ENCODE measurements at regions not wholly inside any gene's neighbourhood (a gene's known extent, or its start where the extent isn't known, plus 50 kb on each side); places are given as distances from the start of the nearest gene placed in this dataset.

DNA sequence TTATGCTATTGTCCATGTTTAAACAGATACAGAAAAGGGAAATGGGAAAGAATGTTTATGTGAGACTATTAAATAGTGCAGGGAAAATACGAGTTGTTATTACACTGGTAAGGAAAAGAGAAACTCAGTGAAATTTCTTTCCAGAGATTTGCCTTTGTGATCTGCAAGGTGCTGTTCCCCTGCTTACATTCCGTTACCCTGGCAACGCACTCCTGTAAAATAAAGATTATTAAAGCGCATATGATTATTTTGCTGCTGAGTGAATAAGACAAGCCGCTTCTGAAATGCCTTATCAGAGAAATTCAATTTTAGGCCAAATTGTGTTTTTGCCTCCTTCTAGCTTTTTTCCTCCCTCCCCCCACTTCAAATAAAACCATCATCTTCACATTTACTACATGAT, 328.6 kb upstream of the PMFBP1 start:
- no peak for ATAC-seq
- Histone ChIP-seq H3K4me1 (ENCODE audit: low read depth) (no peaks in the 10 kb centered on the region), H3K4me3 (no peak overlapping the region), H3K9me3 (no peaks in the 10 kb centered on the region), H3K36me3 (ENCODE audit: low read depth) (no peaks in the 10 kb centered on the region)
- TF ChIP-seq, protein P1, sequence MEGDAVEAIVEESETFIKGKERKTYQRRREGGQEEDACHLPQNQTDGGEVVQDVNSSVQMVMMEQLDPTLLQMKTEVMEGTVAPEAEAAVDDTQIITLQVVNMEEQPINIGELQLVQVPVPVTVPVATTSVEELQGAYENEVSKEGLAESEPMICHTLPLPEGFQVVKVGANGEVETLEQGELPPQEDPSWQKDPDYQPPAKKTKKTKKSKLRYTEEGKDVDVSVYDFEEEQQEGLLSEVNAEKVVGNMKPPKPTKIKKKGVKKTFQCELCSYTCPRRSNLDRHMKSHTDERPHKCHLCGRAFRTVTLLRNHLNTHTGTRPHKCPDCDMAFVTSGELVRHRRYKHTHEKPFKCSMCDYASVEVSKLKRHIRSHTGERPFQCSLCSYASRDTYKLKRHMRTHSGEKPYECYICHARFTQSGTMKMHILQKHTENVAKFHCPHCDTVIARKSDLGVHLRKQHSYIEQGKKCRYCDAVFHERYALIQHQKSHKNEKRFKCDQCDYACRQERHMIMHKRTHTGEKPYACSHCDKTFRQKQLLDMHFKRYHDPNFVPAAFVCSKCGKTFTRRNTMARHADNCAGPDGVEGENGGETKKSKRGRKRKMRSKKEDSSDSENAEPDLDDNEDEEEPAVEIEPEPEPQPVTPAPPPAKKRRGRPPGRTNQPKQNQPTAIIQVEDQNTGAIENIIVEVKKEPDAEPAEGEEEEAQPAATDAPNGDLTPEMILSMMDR (IDR thresholded peaks at IDR 0.05) = no peak
- intact Hi-C loops (cut with DNase I, micrococcal nuclease) = no loop called here
- no peak for DNase-seq

DNA sequence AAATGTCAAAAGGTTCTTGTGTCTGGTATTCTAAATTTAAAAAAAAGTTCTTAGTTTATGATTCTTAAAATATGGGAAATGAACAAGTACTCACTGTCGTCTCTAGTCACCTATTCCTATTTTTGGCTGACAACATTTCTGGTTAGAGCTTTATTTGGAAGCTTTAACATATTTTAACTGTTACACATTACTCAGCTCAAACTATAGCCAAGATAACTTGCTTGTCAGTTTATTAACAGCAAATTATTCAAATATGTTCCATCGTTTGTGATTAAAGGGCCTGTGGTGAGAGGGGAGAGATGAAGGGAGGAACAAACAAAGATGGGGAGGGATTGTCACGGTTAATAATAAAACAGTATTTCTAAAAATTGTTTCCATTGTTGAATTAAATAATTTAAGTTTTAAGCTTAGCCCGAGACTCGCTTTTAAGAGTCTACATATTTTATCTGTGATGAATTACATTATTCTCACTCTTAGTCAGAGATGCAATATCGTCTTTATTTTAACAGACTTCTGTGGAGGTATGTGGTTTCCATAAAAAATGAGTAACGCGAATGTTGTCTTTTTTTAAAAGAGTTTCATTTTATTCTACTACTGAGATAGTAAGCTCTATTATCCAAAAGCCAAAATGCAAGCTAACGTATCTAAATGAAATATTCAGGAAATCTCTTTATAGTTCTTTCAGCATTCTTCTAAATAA, 321.9 kb upstream of the PMFBP1 start:
- intact Hi-C loops (cut with DNase I, micrococcal nuclease) = no loop called here
- ATAC-seq = no peak
- TF ChIP-seq, protein P1 (IDR thresholded peaks at IDR 0.05) = no peak

DNA sequence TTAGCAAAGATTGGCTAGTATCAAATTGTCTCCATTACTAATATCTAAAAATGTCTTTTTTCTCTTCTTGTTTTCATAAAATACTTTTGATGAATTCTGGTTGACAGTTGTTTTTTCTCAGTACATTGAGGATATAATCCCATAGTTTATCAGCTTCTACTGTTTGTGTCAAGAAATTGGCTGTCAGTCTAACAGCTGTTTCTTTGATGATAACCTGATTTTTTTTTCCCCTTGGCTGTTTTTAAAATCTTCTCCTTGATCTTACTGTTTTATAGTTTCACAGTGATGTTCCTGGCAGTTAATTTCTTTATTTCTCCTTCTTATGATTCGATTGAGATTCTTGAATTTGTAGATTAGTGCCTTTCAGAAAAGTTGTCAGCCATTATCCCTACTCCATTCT, 315.3 kb upstream of the PMFBP1 start:
- no peaks in the 10 kb centered on the region for H3K36me3 ChIP-seq (ENCODE audit: low read depth)
- ATAC-seq (no peak), DNase-seq (no peak)
- no peaks in the 10 kb centered on the region for H3K9me3 ChIP-seq
- no peak overlapping the region for H3K4me3 ChIP-seq
- TF ChIP-seq, protein P1 (IDR thresholded peaks at IDR 0.05) = no peak
- intact Hi-C loops (cut with DNase I, micrococcal nuclease) = no loop called here
- no peaks in the 10 kb centered on the region for H3K4me1 ChIP-seq (ENCODE audit: low read depth)

More for the DNA sequence above, 321.9 kb upstream of the PMFBP1 start:
- Histone ChIP-seq H3K9me3 (no peaks in the 10 kb centered on the region), H3K36me3 (ENCODE audit: low read depth) (no peaks in the 10 kb centered on the region), H3K4me3 (no peak overlapping the region), H3K4me1 (ENCODE audit: low read depth) (no peaks in the 10 kb centered on the region)
- DNase-seq = no peak

DNA sequence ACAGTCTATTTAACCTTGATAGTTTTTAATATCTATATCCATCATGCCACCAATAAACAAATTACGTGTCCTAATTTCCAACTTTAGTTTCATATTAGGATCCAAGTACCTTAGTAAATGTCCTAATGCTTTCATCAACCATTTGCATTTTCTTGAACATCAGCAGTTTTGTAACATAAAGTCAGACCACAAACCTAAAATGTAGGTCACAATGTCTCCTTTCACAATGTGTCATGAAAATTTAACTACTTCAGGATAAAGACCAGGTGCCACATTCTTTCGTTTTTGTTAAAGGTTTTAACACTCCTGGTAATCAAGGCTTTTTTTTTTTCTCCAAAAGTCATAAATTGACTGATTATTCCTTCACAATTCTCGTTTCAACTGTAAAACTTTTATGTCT, 310.7 kb upstream of the PMFBP1 start:
- H3K36me3 ChIP-seq (ENCODE audit: low read depth) = no peaks in the 10 kb centered on the region
- ATAC-seq = no peak
- no peaks in the 10 kb centered on the region for H3K4me1 ChIP-seq (ENCODE audit: low read depth)
- TF ChIP-seq, protein P1 (IDR thresholded peaks at IDR 0.05) = no peak
- DNase-seq = no peak
- H3K9me3 ChIP-seq = no peaks in the 10 kb centered on the region
- intact Hi-C loops (cut with DNase I, micrococcal nuclease) = no loop called here
- H3K4me3 ChIP-seq = no peak overlapping the region

DNA sequence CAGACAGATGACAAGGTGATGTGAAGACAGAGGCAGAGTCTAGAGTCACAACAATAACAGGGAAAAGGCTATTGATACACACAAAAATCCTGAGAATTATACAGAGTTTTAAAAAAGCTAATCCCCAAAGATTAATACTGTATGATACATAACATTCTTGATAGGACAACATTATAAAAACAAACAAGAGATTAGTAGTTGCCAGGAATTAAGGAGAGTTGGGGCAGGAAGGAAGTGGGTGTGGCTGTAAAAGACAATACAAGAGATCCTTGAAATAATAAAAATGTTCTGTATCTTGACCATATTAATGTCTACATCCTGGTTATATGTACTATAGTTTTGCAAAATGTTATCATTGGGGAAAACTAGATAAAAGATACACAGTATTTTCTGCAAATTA, 309.5 kb upstream of the PMFBP1 start:
- Histone ChIP-seq H3K4me3 (no peak overlapping the region), H3K9me3 (no peaks in the 10 kb centered on the region), H3K4me1 (ENCODE audit: low read depth) (no peaks in the 10 kb centered on the region), H3K36me3 (ENCODE audit: low read depth) (no peaks in the 10 kb centered on the region)
- DNase-seq = no peak
- intact Hi-C loops (cut with DNase I, micrococcal nuclease) = no loop called here
- TF ChIP-seq, protein P1 (IDR thresholded peaks at IDR 0.05) = no peak
- ATAC-seq = no peak

DNA sequence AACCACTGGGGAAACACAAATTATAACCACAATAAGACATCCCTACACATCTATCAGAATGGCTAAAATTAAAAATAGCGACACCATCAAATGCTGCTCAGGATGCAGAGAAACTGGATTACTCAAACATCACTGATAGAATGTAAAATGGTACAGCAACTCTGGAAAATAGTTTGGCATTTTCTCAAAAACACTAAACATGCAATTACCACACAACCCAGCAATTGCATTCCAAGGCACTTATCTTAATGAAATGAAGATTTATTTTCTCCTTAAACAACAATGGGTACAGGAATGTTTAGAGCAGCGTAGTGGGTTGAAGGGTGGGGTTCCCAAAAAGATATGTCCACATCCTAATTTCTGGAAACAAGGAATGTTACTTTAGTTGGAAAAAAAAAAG, 309.0 kb upstream of the PMFBP1 start:
- Histone ChIP-seq H3K36me3 (ENCODE audit: low read depth) (no peaks in the 10 kb centered on the region), H3K9me3 (no peaks in the 10 kb centered on the region), H3K4me3 (no peak overlapping the region), H3K4me1 (ENCODE audit: low read depth) (no peaks in the 10 kb centered on the region)
- ATAC-seq (no peak), DNase-seq (no peak)
- TF ChIP-seq, protein P1 (IDR thresholded peaks at IDR 0.05) = no peak
- intact Hi-C loops (cut with DNase I, micrococcal nuclease) = no loop called here
